ENCODE measurements at regions not wholly inside any gene's neighbourhood (a gene's known extent, or its start where the extent isn't known, plus 50 kb on each side); places are given as distances from the start of the nearest gene placed in this dataset.

- DNase-seq: no peak
Measured at GRCh38 chr9:91042541-91042940, 240.9 kb downstream of the SYK start.

- DNase-seq: no peak
Measured at GRCh38 chr9:91043056-91043810, 241.6 kb downstream of the SYK start.

- no peak for DNase-seq
Measured at GRCh38 chr9:91043811-91044175, 242.2 kb downstream of the SYK start.

- DNase-seq: no peak
Measured at GRCh38 chr9:91044354-91044753, 242.7 kb downstream of the SYK start.

GRCh38 chr9:91045041-91045440 is 243.4 kb downstream of the SYK start:
- DNase-seq: no peak

- DNase-seq: peak in 1 of 3 donors; percentile 26
Measured at GRCh38 chr9:91047529-91047928, 245.9 kb downstream of the SYK start.

- DNase-seq: peak; percentile 31 to 66 (median 51)
Measured at GRCh38 chr9:91047993-91048607, 246.5 kb downstream of the SYK start.

GRCh38 chr9:91048749-91049148 is 247.1 kb downstream of the SYK start:
- no peak for DNase-seq

- no peak for DNase-seq
Measured at GRCh38 chr9:91053824-91054223, 252.2 kb downstream of the SYK start.

- DNase-seq: no peak
Measured at GRCh38 chr9:91055845-91056244, 254.2 kb downstream of the SYK start.

GRCh38 chr9:91056486-91056885 is 254.9 kb downstream of the SYK start:
- DNase-seq: peak in 2 of 3 donors; percentile 52 to 61

GRCh38 chr9:91056917-91057316 is 255.3 kb downstream of the SYK start:
- peak in 2 of 3 donors; percentile 33 to 48 for DNase-seq

GRCh38 chr9:91059713-91060112 is 258.1 kb downstream of the SYK start:
- no peak for DNase-seq

- peak; percentile 89 to 96 (median 95) for DNase-seq
Measured at GRCh38 chr9:91060520-91061343, 259.1 kb downstream of the SYK start.

GRCh38 chr9:91061506-91061905 is 259.9 kb downstream of the SYK start:
- DNase-seq: peak in 1 of 3 donors; percentile 46

GRCh38 chr9:91062281-91062680 is 260.7 kb downstream of the SYK start:
- no peak for DNase-seq

- DNase-seq: no peak
Measured at GRCh38 chr9:91063471-91063870, 261.9 kb downstream of the SYK start.

- DNase-seq: no peak
Measured at GRCh38 chr9:91065231-91066041, 263.8 kb downstream of the SYK start.

GRCh38 chr9:91066042-91066415 is 264.4 kb downstream of the SYK start:
- DNase-seq: no peak

GRCh38 chr9:91066856-91067255 is 265.2 kb downstream of the SYK start:
- DNase-seq: no peak

GRCh38 chr9:91067306-91067860 is 265.8 kb downstream of the SYK start:
- DNase-seq: no peak

GRCh38 chr9:91071184-91071990 is 269.8 kb downstream of the SYK start:
- peak in 1 of 3 donors; percentile 22 for DNase-seq

All from suppressor macrophage treated with lipopolysaccharide for 1 hour (primary cell).